Activated T-cell treated with anti-CD3 and anti-CD28 coated beads, Interleukin-2, amount 50 U/mL, for 4 hours (primary cell): ENCODE measurements at regions not wholly inside any gene's neighbourhood (a gene's known extent, or its start where the extent isn't known, plus 50 kb on each side); places are given as distances from the start of the nearest gene placed in this dataset.

Source experiments
- ATAC-seq, 2 donors: fragments of 200-7000 bp; cut with Tn5 transposase; one replicate each; pipeline ENCODE4 v1.10.0; 2021
- DNase-seq: peaks from one replicate; pipeline ENCODE4 v3.0.0-alpha.2; 2020
- H3K27me3 Mint-ChIP-seq: one replicate; pipeline ENCODE4 v1.8.0; 2021; ENCODE audit warnings: low read depth, mixed read lengths
- H3K36me3 Mint-ChIP-seq: one replicate; pipeline ENCODE4 v1.8.0; 2022; ENCODE audit warnings: mixed read lengths; ENCODE audit not compliant: insufficient read depth
- H3K4me1 Mint-ChIP-seq: one replicate; pipeline ENCODE4 v1.8.0; 2021; ENCODE audit warnings: low read depth, mixed read lengths
- H3K4me3 Mint-ChIP-seq: one replicate; pipeline ENCODE4 v1.8.0; 2021; ENCODE audit warnings: mild to moderate bottlenecking, moderate library complexity, mixed read lengths
- H3K9me3 Mint-ChIP-seq: one replicate; pipeline ENCODE4 v1.8.0; 2021; ENCODE audit warnings: mixed read lengths

- peaks cover 19% of the 10 kb centered on the region for H3K9me3 Mint-ChIP-seq
- DNase-seq (no peak), ATAC-seq (no peak)
- no peaks in the 10 kb centered on the region for H3K4me1 Mint-ChIP-seq
- no peak overlapping the region for H3K4me3 Mint-ChIP-seq
- no peaks in the 10 kb centered on the region for H3K36me3 Mint-ChIP-seq
- no peaks in the 10 kb centered on the region for H3K27me3 Mint-ChIP-seq
Observed at GRCh38 chr6:92371211-92372208, 1047.8 kb downstream of the EPHA7 start.

GRCh38 chr6:92369309-92369708 lies 1050.0 kb downstream of the EPHA7 start:
- ATAC-seq (no peak), DNase-seq (no peak)
- Mint-ChIP-seq H3K9me3 (peaks cover 14% of the 10 kb centered on the region), H3K4me1 (no peaks in the 10 kb centered on the region), H3K36me3 (no peaks in the 10 kb centered on the region), H3K27me3 (no peaks in the 10 kb centered on the region), H3K4me3 (no peak overlapping the region)

- no peak overlapping the region for H3K4me3 Mint-ChIP-seq
- no peaks in the 10 kb centered on the region for H3K27me3 Mint-ChIP-seq
- no peak for ATAC-seq
- peaks cover 3% of the 10 kb centered on the region for H3K9me3 Mint-ChIP-seq
- no peaks in the 10 kb centered on the region for H3K36me3 Mint-ChIP-seq
- DNase-seq, result no peak
- H3K4me1 Mint-ChIP-seq, result no peaks in the 10 kb centered on the region
Observed at GRCh38 chr6:92364948-92365541, 1054.3 kb downstream of the EPHA7 start.

GRCh38 chr6:92363111-92363510 lies 1056.2 kb downstream of the EPHA7 start:
- DNase-seq (no peak), ATAC-seq (no peak)
- peaks cover 3% of the 10 kb centered on the region for H3K9me3 Mint-ChIP-seq
- H3K4me3 Mint-ChIP-seq, result no peak overlapping the region
- no peaks in the 10 kb centered on the region for H3K27me3 Mint-ChIP-seq
- no peaks in the 10 kb centered on the region for H3K36me3 Mint-ChIP-seq
- H3K4me1 Mint-ChIP-seq, result no peaks in the 10 kb centered on the region

- DNase-seq, result no peak
- Mint-ChIP-seq H3K27me3 (no peaks in the 10 kb centered on the region), H3K36me3 (no peaks in the 10 kb centered on the region), H3K4me1 (no peaks in the 10 kb centered on the region), H3K9me3 (peaks cover 3% of the 10 kb centered on the region), H3K4me3 (no peak overlapping the region)
- ATAC-seq, result no peak
Observed at GRCh38 chr6:92362404-92362803, 1057.0 kb downstream of the EPHA7 start.

GRCh38 chr6:92361990-92362389 lies 1057.4 kb downstream of the EPHA7 start:
- H3K4me3 Mint-ChIP-seq, result no peak overlapping the region
- ATAC-seq (no peak), DNase-seq (no peak)
- peaks cover 3% of the 10 kb centered on the region for H3K9me3 Mint-ChIP-seq
- H3K4me1 Mint-ChIP-seq, result no peaks in the 10 kb centered on the region
- no peaks in the 10 kb centered on the region for H3K27me3 Mint-ChIP-seq
- H3K36me3 Mint-ChIP-seq, result no peaks in the 10 kb centered on the region

GRCh38 chr6:92354270-92354829 lies 1065.0 kb downstream of the EPHA7 start:
- no peaks in the 10 kb centered on the region for H3K36me3 Mint-ChIP-seq
- peaks cover 8% of the 10 kb centered on the region for H3K9me3 Mint-ChIP-seq
- ATAC-seq, result no peak
- H3K4me3 Mint-ChIP-seq, result no peak overlapping the region
- no peaks in the 10 kb centered on the region for H3K27me3 Mint-ChIP-seq
- no peak for DNase-seq
- no peaks in the 10 kb centered on the region for H3K4me1 Mint-ChIP-seq

GRCh38 chr6:92352130-92352529 lies 1067.2 kb downstream of the EPHA7 start:
- ATAC-seq (no peak), DNase-seq (no peak)
- Mint-ChIP-seq H3K4me1 (no peaks in the 10 kb centered on the region), H3K9me3 (peaks cover 8% of the 10 kb centered on the region), H3K36me3 (no peaks in the 10 kb centered on the region), H3K4me3 (no peak overlapping the region), H3K27me3 (no peaks in the 10 kb centered on the region)

- Mint-ChIP-seq H3K9me3 (no peaks in the 10 kb centered on the region), H3K36me3 (no peaks in the 10 kb centered on the region), H3K4me3 (no peak overlapping the region), H3K4me1 (no peaks in the 10 kb centered on the region), H3K27me3 (no peaks in the 10 kb centered on the region)
- DNase-seq (no peak), ATAC-seq (no peak)
Observed at GRCh38 chr6:92341201-92341600, 1078.2 kb downstream of the EPHA7 start.

GRCh38 chr6:92339936-92340640 lies 1079.3 kb downstream of the EPHA7 start:
- H3K36me3 Mint-ChIP-seq, result no peaks in the 10 kb centered on the region

GRCh38 chr6:92337571-92337970 lies 1081.8 kb downstream of the EPHA7 start:
- H3K27me3 Mint-ChIP-seq, result no peaks in the 10 kb centered on the region
- no peaks in the 10 kb centered on the region for H3K9me3 Mint-ChIP-seq
- no peak for DNase-seq
- H3K4me3 Mint-ChIP-seq, result no peak overlapping the region
- H3K36me3 Mint-ChIP-seq, result no peaks in the 10 kb centered on the region
- ATAC-seq, result no peak
- H3K4me1 Mint-ChIP-seq, result no peaks in the 10 kb centered on the region

More at GRCh38 chr6:92339936-92340640, 1079.3 kb downstream of the EPHA7 start:
- DNase-seq, result no peak
- no peaks in the 10 kb centered on the region for H3K9me3 Mint-ChIP-seq
- no peaks in the 10 kb centered on the region for H3K4me1 Mint-ChIP-seq
- no peak overlapping the region for H3K4me3 Mint-ChIP-seq
- no peak for ATAC-seq
- H3K27me3 Mint-ChIP-seq, result no peaks in the 10 kb centered on the region

- Mint-ChIP-seq H3K9me3 (peaks cover 6% of the 10 kb centered on the region), H3K27me3 (no peaks in the 10 kb centered on the region), H3K4me3 (no peak overlapping the region), H3K36me3 (no peaks in the 10 kb centered on the region), H3K4me1 (no peaks in the 10 kb centered on the region)
- DNase-seq (no peak), ATAC-seq (no peak)
Observed at GRCh38 chr6:92329208-92329847, 1090.0 kb downstream of the EPHA7 start.

GRCh38 chr6:92315312-92315711 lies 1104.0 kb downstream of the EPHA7 start:
- H3K27me3 Mint-ChIP-seq, result no peaks in the 10 kb centered on the region
- no peak overlapping the region for H3K4me3 Mint-ChIP-seq
- DNase-seq (no peak), ATAC-seq (no peak)
- no peaks in the 10 kb centered on the region for H3K36me3 Mint-ChIP-seq
- no peaks in the 10 kb centered on the region for H3K4me1 Mint-ChIP-seq
- peaks cover 16% of the 10 kb centered on the region for H3K9me3 Mint-ChIP-seq

- Mint-ChIP-seq H3K36me3 (no peaks in the 10 kb centered on the region), H3K27me3 (no peaks in the 10 kb centered on the region), H3K4me3 (no peak overlapping the region), H3K4me1 (no peaks in the 10 kb centered on the region), H3K9me3 (no peaks in the 10 kb centered on the region)
- DNase-seq (no peak), ATAC-seq (no peak)
Observed at GRCh38 chr6:92297101-92297500, 1122.3 kb downstream of the EPHA7 start.
